GM21825 (cell line): ENCODE measurements at regions not wholly inside any gene's neighbourhood (a gene's known extent, or its start where the extent isn't known, plus 50 kb on each side); places are given as distances from the start of the nearest gene placed in this dataset.
"Not testable (repeated sequence)": the region's sequence is repeated elsewhere in the genome, so short reads cannot be mapped to it uniquely, and the experiment has no call there.

ENCODE experiments used
- ATAC-seq: cut with Tn5 transposase; IDR thresholded peaks from one replicate; pipeline ENCODE4 v1.9.1; 2021; ENCODE audit warnings: mild to moderate bottlenecking, moderate library complexity; ENCODE audit not compliant: unreplicated experiment

GRCh38 chr6:77326029-77326428, 137.3 kb downstream of the HTR1B start:
- no peak for ATAC-seq

GRCh38 chr6:77324866-77325265, 138.4 kb downstream of the HTR1B start:
- no peak for ATAC-seq

GRCh38 chr6:77322604-77323003, 140.7 kb downstream of the HTR1B start:
- no peak for ATAC-seq

GRCh38 chr6:77318256-77318655, 145.0 kb downstream of the HTR1B start:
- ATAC-seq: no peak

- ATAC-seq: no peak
These were observed 149.7 kb downstream of the HTR1B start for GRCh38 chr6:77313595-77313994.

GRCh38 chr6:77299931-77300330, 163.4 kb downstream of the HTR1B start:
- no peak for ATAC-seq

GRCh38 chr6:77298283-77298682, 165.0 kb downstream of the HTR1B start:
- no peak for ATAC-seq

- no peak for ATAC-seq
These were observed 170.4 kb downstream of the HTR1B start for GRCh38 chr6:77292564-77293546.

- ATAC-seq: no peak
These were observed 172.5 kb downstream of the HTR1B start for GRCh38 chr6:77290798-77291197.

GRCh38 chr6:77286541-77286940, 176.8 kb downstream of the HTR1B start:
- ATAC-seq: no peak

GRCh38 chr6:77273929-77274328, 189.4 kb downstream of the HTR1B start:
- ATAC-seq: no peak

- ATAC-seq: no peak
These were observed 198.3 kb downstream of the HTR1B start for GRCh38 chr6:77264970-77265369.

GRCh38 chr6:77263003-77263402, 200.3 kb downstream of the HTR1B start:
- ATAC-seq: no peak

GRCh38 chr6:77251801-77252200, 211.5 kb downstream of the HTR1B start:
- not testable (repeated sequence) for ATAC-seq

GRCh38 chr6:77249560-77249959, 213.7 kb downstream of the HTR1B start:
- ATAC-seq: no peak

GRCh38 chr6:77245026-77245425, 218.3 kb downstream of the HTR1B start:
- no peak for ATAC-seq

- no peak for ATAC-seq
These were observed 231.6 kb downstream of the HTR1B start for GRCh38 chr6:77231438-77232305.

GRCh38 chr6:77228279-77228678, 235.0 kb downstream of the HTR1B start:
- no peak for ATAC-seq

- ATAC-seq: no peak
These were observed 245.4 kb downstream of the HTR1B start for GRCh38 chr6:77217896-77218295.

- no peak for ATAC-seq
These were observed 257.4 kb downstream of the HTR1B start for GRCh38 chr6:77205936-77206335.

- no peak for ATAC-seq
These were observed 258.7 kb downstream of the HTR1B start for GRCh38 chr6:77204555-77204954.

GRCh38 chr6:77183447-77183846, 279.8 kb downstream of the HTR1B start:
- ATAC-seq: no peak
